ENCODE measurements at regions not wholly inside any gene's neighbourhood (a gene's known extent, or its start where the extent isn't known, plus 50 kb on each side); places are given as distances from the start of the nearest gene placed in this dataset.

GRCh38 chrX:139106069-139106468 lies 394.6 kb upstream of the FGF13 start:
- no peak for DNase-seq

GRCh38 chrX:139094671-139095592 lies 383.4 kb upstream of the FGF13 start:
- no peak for DNase-seq

- no peak for DNase-seq
Measured at GRCh38 chrX:139093201-139093600, 381.7 kb upstream of the FGF13 start.

DNA sequence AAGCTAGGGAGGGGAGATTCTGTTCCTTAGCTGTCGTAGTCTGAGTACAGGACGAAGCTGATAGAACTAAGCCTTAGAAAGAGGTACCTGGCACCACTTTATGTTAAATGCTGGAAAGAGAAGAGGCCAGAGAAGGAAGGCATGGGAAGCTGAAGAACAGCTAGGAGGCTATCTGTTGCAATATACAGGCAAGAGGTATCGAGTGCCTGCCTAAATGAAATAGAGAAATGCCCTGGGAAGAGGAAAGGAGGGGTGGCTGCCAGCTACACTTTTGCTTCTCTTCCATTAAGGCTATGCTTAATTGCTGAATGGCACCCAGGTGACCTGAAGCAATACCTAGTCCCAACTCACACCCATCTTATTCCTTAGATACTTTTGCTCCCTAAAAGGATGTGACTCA lies 380.4 kb upstream of the FGF13 start:
- DNase-seq, result no peak

GRCh38 chrX:139091066-139091465 lies 379.5 kb upstream of the FGF13 start:
- no peak for DNase-seq

- no peak for DNase-seq
Measured at GRCh38 chrX:139086246-139086645, 374.7 kb upstream of the FGF13 start.

- DNase-seq, result no peak
Measured at GRCh38 chrX:139085404-139085803, 373.9 kb upstream of the FGF13 start.

- no peak for DNase-seq
Measured at GRCh38 chrX:139083191-139083590, 371.7 kb upstream of the FGF13 start.

GRCh38 chrX:139081965-139082364 lies 370.4 kb upstream of the FGF13 start:
- DNase-seq, result no peak

- DNase-seq, result no peak
Measured at GRCh38 chrX:139079789-139080188, 368.3 kb upstream of the FGF13 start.

DNA sequence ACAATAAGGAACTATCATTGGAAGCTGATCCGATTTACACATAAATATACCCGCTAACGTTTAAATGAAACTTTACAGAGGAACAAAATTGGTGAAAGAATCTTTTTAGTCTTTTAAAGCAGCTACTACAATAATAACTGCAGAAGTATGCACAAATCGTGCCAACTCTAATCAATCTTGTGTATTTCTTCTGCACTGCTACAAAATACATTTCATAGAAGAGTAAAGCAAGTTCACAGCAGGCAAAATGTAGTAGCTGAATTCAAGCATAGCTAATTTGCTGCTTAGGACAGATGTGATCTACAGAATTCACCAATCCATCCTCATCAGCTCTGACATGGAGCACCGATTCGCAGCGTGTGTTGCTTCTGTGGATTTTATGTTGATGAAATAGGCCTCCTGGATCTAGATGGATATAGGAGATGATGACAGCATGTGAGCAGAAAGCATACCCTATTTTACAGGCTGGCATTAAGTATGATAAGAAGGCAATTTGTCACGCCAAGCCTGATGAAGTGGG lies 367.3 kb upstream of the FGF13 start:
- no peak for DNase-seq

GRCh38 chrX:139078342-139078741 lies 366.8 kb upstream of the FGF13 start:
- no peak for DNase-seq

- DNase-seq, result no peak
Measured at GRCh38 chrX:139077281-139078250, 366.0 kb upstream of the FGF13 start.

GRCh38 chrX:139063364-139063763 lies 351.8 kb upstream of the FGF13 start:
- no peak for DNase-seq

DNA sequence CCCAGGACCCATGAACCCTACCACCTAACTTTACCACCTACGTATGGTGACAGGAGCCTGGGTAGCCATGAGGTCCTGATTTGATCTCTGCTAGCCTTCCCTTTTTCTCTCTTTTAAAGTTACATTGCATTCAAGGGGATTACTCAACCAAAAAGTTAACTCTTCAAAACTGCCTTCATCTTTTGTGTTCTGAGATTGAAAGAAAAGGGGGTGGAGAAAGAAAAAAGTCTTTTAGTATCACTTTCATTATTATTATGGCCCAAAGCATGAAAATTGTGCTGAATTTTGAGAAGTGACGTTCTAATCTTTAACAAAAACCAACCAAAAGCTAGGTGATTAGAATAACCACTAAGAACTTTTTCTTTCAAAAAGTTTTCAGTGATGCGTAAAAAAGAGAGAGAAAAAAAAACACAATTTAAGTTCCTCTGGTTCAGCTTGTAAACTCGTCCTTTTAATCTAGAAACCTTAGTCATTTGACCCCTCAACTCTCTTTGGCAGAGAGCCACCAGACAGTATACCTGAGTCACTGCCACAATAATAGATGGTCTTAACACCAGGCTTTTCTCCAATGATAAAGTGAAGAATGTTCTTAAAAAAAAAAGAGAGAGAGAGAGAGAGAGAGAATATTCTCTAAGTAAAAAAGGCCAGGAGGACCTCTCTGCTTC lies 347.4 kb upstream of the FGF13 start:
- peak in 1 of 5 experiments; percentile 30 for DNase-seq

GRCh38 chrX:139052461-139052860 lies 340.9 kb upstream of the FGF13 start:
- no peak for DNase-seq

GRCh38 chrX:139049465-139049864 lies 337.9 kb upstream of the FGF13 start:
- DNase-seq, result no peak

DNA sequence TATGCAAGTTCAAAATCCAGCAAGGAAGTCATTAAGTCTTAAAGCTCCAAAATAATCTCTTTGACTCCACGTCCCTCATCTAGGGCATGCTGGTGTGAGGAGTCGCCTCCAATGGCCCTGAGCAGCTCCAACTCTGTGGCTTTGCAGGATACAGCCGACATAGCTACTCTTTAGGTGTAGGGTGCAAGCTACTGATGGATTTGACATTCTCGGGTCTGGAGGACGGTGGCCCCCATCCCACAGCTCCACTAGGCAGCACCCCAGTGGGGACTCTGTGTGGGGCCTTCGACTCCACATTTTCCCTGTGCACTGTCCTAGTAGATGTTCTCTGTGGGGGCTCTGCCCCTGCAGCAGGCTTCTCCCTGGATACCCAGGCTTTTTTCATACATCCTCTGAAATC lies 333.2 kb upstream of the FGF13 start:
- no peak for DNase-seq

DNA sequence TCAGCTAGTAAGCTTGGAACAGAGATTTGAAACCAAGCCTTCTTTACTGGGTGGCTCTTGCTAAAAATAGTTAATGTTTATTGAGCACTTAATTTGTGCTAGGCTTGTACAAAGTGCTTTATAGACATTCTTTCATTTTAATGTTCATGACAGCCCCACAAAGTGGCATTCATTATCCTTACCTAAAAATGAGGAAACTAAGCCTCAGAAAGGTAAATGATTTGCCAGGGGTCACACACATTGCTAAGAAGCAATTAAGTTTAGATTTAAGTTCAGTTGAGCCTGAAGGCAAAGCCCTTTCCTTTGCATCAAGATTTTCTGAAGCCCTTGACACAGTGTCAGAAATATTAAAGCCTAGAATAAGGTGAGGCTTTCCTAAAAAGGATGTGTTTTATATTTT lies 327.5 kb upstream of the FGF13 start:
- DNase-seq, result no peak

DNA sequence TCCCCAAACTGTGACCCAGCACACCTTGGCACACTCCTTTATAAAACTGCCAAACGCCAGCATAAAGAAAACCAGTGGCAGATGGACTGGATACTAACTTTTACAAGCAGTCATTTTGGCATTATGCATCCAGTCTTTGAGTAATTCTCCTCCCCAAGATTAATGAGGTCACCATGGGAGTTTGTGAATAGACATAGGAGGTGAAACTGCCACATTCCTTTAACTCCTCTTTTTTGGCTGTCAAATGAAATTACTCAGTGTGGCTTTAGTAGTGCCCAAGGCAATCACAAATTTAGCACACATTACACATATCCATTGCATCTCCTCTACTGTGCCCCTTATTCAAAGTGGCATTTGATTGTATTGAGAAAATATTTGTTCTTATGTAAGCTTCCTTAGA lies 315.3 kb upstream of the FGF13 start:
- DNase-seq, result no peak

- no peak for DNase-seq
Measured at GRCh38 chrX:139026406-139026805, 314.9 kb upstream of the FGF13 start.

DNA sequence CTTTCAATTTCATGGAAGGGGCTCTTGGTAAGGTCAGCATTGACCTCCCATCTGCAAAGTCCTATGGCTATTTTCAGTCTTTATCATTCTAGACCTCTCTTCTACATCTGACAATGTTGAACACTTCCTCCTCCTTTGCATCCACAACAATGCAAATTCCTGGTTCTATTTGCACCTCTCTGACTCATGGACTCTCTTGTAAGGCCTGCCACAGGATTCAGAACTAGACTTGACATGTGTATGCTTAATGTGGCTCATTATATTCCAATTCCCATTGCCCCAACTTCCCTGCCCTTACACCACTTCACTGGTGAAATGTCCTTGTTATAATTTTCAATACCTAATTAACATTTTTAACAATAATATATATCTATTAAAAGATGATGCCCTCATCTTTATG lies 314.3 kb upstream of the FGF13 start:
- DNase-seq, result no peak

- no peak for DNase-seq
Measured at GRCh38 chrX:139023531-139023930, 312.0 kb upstream of the FGF13 start.
